ENCODE measurements at regions not wholly inside any gene's neighbourhood (a gene's known extent, or its start where the extent isn't known, plus 50 kb on each side); places are given as distances from the start of the nearest gene placed in this dataset.

GRCh38 chr3:28595372-28595771 is 246.7 kb upstream of the AZI2 start:
- no peak for TF ChIP-seq TEAD4 (IDR thresholded peaks at IDR 0.05)
- no peak for TF ChIP-seq MAX (IDR thresholded peaks at IDR 0.05)
- TF ChIP-seq USF1 (IDR thresholded peaks at IDR 0.05): no peak
- no peak for TF ChIP-seq ZBTB7A (IDR thresholded peaks at IDR 0.05; ENCODE audit: low read depth)
- no peak for TF ChIP-seq YY1 (IDR thresholded peaks at IDR 0.05; ENCODE audit: low read depth)
- TF ChIP-seq FOXM1 (IDR thresholded peaks at IDR 0.05; ENCODE audit: borderline replicate concordance, low read depth): no peak
- no peak for TF ChIP-seq RAD21 (IDR thresholded peaks at IDR 0.05; ENCODE audit: low read depth)
- TF ChIP-seq REST (IDR thresholded peaks at IDR 0.05; ENCODE audit: low read depth): no peak
- no peak for TF ChIP-seq CREB1 (IDR thresholded peaks at IDR 0.05; ENCODE audit: low read depth)
- TF ChIP-seq EP300 (IDR thresholded peaks at IDR 0.05; ENCODE audit: borderline replicate concordance): no peak
- no peak for TF ChIP-seq TAF1 (IDR thresholded peaks at IDR 0.05; ENCODE audit: low read depth)

- TF ChIP-seq USF1 (IDR thresholded peaks at IDR 0.05): no peak
- no peak for TF ChIP-seq FOXM1 (IDR thresholded peaks at IDR 0.05; ENCODE audit: borderline replicate concordance, low read depth)
These were observed 248.8 kb upstream of the AZI2 start for GRCh38 chr3:28597452-28597851.

- TF ChIP-seq EGR1 (IDR thresholded peaks at IDR 0.05) (no peak), TCF12 (IDR thresholded peaks at IDR 0.05; ENCODE audit: low read depth) (no peak), ZBTB7A (IDR thresholded peaks at IDR 0.05; ENCODE audit: low read depth) (no peak), RAD21 (IDR thresholded peaks at IDR 0.05; ENCODE audit: low read depth) (no peak), FOXM1 (IDR thresholded peaks at IDR 0.05; ENCODE audit: borderline replicate concordance, low read depth) (no peak), NFIC (IDR thresholded peaks at IDR 0.05) (no peak), REST (IDR thresholded peaks at IDR 0.05; ENCODE audit: low read depth) (no peak)
These were observed 249.5 kb upstream of the AZI2 start for GRCh38 chr3:28598165-28598564.

- TF ChIP-seq EGR1 (IDR thresholded peaks at IDR 0.05) (no peak), RAD21 (IDR thresholded peaks at IDR 0.05; ENCODE audit: low read depth) (no peak), ZBTB7A (IDR thresholded peaks at IDR 0.05; ENCODE audit: low read depth) (no peak), NFIC (IDR thresholded peaks at IDR 0.05) (no peak), CREB1 (IDR thresholded peaks at IDR 0.05; ENCODE audit: low read depth) (no peak), TAF1 (IDR thresholded peaks at IDR 0.05; ENCODE audit: low read depth) (no peak), TEAD4 (IDR thresholded peaks at IDR 0.05) (no peak), USF1 (IDR thresholded peaks at IDR 0.05) (no peak), MAX (IDR thresholded peaks at IDR 0.05) (no peak), EP300 (IDR thresholded peaks at IDR 0.05; ENCODE audit: borderline replicate concordance) (no peak)
These were observed 252.7 kb upstream of the AZI2 start for GRCh38 chr3:28601291-28601690.

- TF ChIP-seq USF1 (IDR thresholded peaks at IDR 0.05) (no peak), TEAD4 (IDR thresholded peaks at IDR 0.05) (no peak), FOXM1 (IDR thresholded peaks at IDR 0.05; ENCODE audit: borderline replicate concordance, low read depth) (no peak), TCF12 (IDR thresholded peaks at IDR 0.05; ENCODE audit: low read depth) (no peak), NFIC (IDR thresholded peaks at IDR 0.05) (no peak)
These were observed 257.7 kb upstream of the AZI2 start for GRCh38 chr3:28606283-28606682.

GRCh38 chr3:28612232-28612631 is 263.6 kb upstream of the AZI2 start:
- TF ChIP-seq EP300 (IDR thresholded peaks at IDR 0.05; ENCODE audit: borderline replicate concordance): no peak
- no peak for TF ChIP-seq YY1 (IDR thresholded peaks at IDR 0.05; ENCODE audit: low read depth)
- TF ChIP-seq CREB1 (IDR thresholded peaks at IDR 0.05; ENCODE audit: low read depth): no peak
- TF ChIP-seq EGR1 (IDR thresholded peaks at IDR 0.05): no peak
- TF ChIP-seq RAD21 (IDR thresholded peaks at IDR 0.05; ENCODE audit: low read depth): no peak
- TF ChIP-seq CEBPB (IDR thresholded peaks at IDR 0.05): no peak
- no peak for TF ChIP-seq TCF12 (IDR thresholded peaks at IDR 0.05; ENCODE audit: low read depth)
- no peak for TF ChIP-seq MAX (IDR thresholded peaks at IDR 0.05)
- no peak for TF ChIP-seq USF1 (IDR thresholded peaks at IDR 0.05)
- no peak for TF ChIP-seq TAF1 (IDR thresholded peaks at IDR 0.05; ENCODE audit: low read depth)
- no peak for TF ChIP-seq FOXM1 (IDR thresholded peaks at IDR 0.05; ENCODE audit: borderline replicate concordance, low read depth)
- TF ChIP-seq NFIC (IDR thresholded peaks at IDR 0.05): no peak
